ENCODE measurements at regions not wholly inside any gene's neighbourhood (a gene's known extent, or its start where the extent isn't known, plus 50 kb on each side); places are given as distances from the start of the nearest gene placed in this dataset.

GRCh38 chr2:160909781-160910242 lies 250.4 kb upstream of the TANK start:
- Mint-ChIP-seq H3K36me3 (ENCODE audit: insufficient read depth) (no peaks in the 10 kb centered on the region), H3K27ac (no peak overlapping the region), H3K4me1 (ENCODE audit: low read depth) (peaks cover 2% of the 10 kb centered on the region), H3K4me3 (ENCODE audit: low read depth) (no peak overlapping the region), H3K27me3 (no peaks in the 10 kb centered on the region), H3K9me3 (ENCODE audit: low read depth) (peaks cover 2% of the 10 kb centered on the region)
- no peak for DNase-seq (ENCODE audit: low spot score, unreplicated experiment)
- no peak for TF ChIP-seq CTCF (IDR thresholded peaks at IDR 0.05; ENCODE audit: unreplicated experiment)

- Mint-ChIP-seq H3K4me3 (ENCODE audit: low read depth) (no peak overlapping the region), H3K36me3 (ENCODE audit: insufficient read depth) (no peaks in the 10 kb centered on the region), H3K9me3 (ENCODE audit: low read depth) (peaks cover 2% of the 10 kb centered on the region), H3K27me3 (no peaks in the 10 kb centered on the region), H3K4me1 (ENCODE audit: low read depth) (peaks cover 2% of the 10 kb centered on the region), H3K27ac (no peak overlapping the region)
- DNase-seq (ENCODE audit: low spot score, unreplicated experiment): no peak
- TF ChIP-seq CTCF (IDR thresholded peaks at IDR 0.05; ENCODE audit: unreplicated experiment): no peak
Measured at GRCh38 chr2:160910681-160911080, 249.5 kb upstream of the TANK start.

- Mint-ChIP-seq H3K4me1 (ENCODE audit: low read depth) (peaks cover 2% of the 10 kb centered on the region), H3K9me3 (ENCODE audit: low read depth) (peaks cover 2% of the 10 kb centered on the region), H3K36me3 (ENCODE audit: insufficient read depth) (no peaks in the 10 kb centered on the region), H3K27me3 (no peaks in the 10 kb centered on the region), H3K27ac (no peak overlapping the region), H3K4me3 (ENCODE audit: low read depth) (no peak overlapping the region)
- no peak for TF ChIP-seq CTCF (IDR thresholded peaks at IDR 0.05; ENCODE audit: unreplicated experiment)
- no peak for DNase-seq (ENCODE audit: low spot score, unreplicated experiment)
Measured at GRCh38 chr2:160911258-160911657, 249.0 kb upstream of the TANK start.

- Mint-ChIP-seq H3K9me3 (ENCODE audit: low read depth) (no peaks in the 10 kb centered on the region), H3K27me3 (no peaks in the 10 kb centered on the region), H3K4me1 (ENCODE audit: low read depth) (no peaks in the 10 kb centered on the region), H3K36me3 (ENCODE audit: insufficient read depth) (no peaks in the 10 kb centered on the region), H3K4me3 (ENCODE audit: low read depth) (no peak overlapping the region), H3K27ac (no peak overlapping the region)
- no peak for DNase-seq (ENCODE audit: low spot score, unreplicated experiment)
- no peak for TF ChIP-seq CTCF (IDR thresholded peaks at IDR 0.05; ENCODE audit: unreplicated experiment)
Measured at GRCh38 chr2:160912276-160912675, 248.0 kb upstream of the TANK start.

GRCh38 chr2:160913323-160913722 lies 246.9 kb upstream of the TANK start:
- Mint-ChIP-seq H3K9me3 (ENCODE audit: low read depth) (no peaks in the 10 kb centered on the region), H3K27ac (no peak overlapping the region), H3K36me3 (ENCODE audit: insufficient read depth) (no peaks in the 10 kb centered on the region), H3K4me3 (ENCODE audit: low read depth) (no peak overlapping the region), H3K27me3 (no peaks in the 10 kb centered on the region), H3K4me1 (ENCODE audit: low read depth) (no peaks in the 10 kb centered on the region)
- DNase-seq (ENCODE audit: low spot score, unreplicated experiment): no peak
- TF ChIP-seq CTCF (IDR thresholded peaks at IDR 0.05; ENCODE audit: unreplicated experiment): no peak
